ENCODE measurements at regions not wholly inside any gene's neighbourhood (a gene's known extent, or its start where the extent isn't known, plus 50 kb on each side); places are given as distances from the start of the nearest gene placed in this dataset.

DNA sequence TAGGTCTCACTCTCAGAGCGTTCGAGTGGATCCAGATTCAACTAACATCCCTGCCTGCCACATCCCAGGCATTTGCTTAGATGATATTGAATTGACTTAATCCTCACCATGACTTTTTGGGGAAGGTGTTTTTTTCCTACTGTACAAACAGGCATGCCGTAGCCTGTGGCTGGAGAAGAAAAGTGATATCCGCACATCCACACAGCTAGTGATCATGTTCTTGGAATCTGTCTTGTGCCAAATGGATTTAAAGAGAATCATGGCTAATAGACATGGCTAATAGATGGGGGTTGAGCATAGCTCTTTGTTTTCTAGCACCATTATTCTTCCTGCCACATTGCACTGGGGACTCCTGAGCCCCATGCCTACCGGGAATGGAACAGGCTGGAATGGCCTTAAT lies 82.1 kb upstream of the THY1 start:
- DNase-seq (ENCODE audit: low read depth, low spot score): no peak
- Mint-ChIP-seq H3K36me3 (ENCODE audit: low read depth) (no peaks in the 10 kb centered on the region), H3K27ac (ENCODE audit: unreplicated experiment) (no peak overlapping the region), H3K9me3 (peaks cover 4% of the 10 kb centered on the region), H3K27me3 (ENCODE audit: low read depth) (peaks cover 20% of the 10 kb centered on the region), H3K4me1 (peaks cover 5% of the 10 kb centered on the region), H3K4me3 (no peak overlapping the region)
- TF ChIP-seq, protein P1, sequence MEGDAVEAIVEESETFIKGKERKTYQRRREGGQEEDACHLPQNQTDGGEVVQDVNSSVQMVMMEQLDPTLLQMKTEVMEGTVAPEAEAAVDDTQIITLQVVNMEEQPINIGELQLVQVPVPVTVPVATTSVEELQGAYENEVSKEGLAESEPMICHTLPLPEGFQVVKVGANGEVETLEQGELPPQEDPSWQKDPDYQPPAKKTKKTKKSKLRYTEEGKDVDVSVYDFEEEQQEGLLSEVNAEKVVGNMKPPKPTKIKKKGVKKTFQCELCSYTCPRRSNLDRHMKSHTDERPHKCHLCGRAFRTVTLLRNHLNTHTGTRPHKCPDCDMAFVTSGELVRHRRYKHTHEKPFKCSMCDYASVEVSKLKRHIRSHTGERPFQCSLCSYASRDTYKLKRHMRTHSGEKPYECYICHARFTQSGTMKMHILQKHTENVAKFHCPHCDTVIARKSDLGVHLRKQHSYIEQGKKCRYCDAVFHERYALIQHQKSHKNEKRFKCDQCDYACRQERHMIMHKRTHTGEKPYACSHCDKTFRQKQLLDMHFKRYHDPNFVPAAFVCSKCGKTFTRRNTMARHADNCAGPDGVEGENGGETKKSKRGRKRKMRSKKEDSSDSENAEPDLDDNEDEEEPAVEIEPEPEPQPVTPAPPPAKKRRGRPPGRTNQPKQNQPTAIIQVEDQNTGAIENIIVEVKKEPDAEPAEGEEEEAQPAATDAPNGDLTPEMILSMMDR (conservative IDR thresholded peaks at IDR 0.05): no peak

DNA sequence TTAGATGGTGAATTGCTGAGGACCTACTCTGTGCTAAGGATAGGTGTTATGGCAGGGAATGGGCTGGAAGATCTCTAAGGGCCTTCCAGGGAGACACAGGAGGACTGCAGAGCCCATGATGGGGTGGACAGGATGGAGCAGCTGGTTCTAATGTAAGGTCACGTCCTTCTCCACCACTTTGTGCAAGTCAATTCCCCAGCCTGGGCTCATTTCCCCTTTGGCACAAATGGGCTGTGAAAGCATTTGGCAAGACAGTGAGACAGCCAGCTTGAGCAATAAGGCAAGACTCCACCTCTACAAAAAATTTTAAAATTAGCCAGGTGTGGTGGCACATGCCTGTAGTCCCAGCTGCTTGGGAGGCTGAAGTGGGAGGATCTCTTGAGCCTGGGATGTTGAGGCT lies 81.4 kb upstream of the THY1 start:
- peaks cover 21% of the 10 kb centered on the region for H3K27me3 Mint-ChIP-seq (ENCODE audit: low read depth)
- no peak for DNase-seq (ENCODE audit: low read depth, low spot score)
- H3K27ac Mint-ChIP-seq (ENCODE audit: unreplicated experiment): no peak overlapping the region
- H3K4me1 Mint-ChIP-seq: peaks cover 5% of the 10 kb centered on the region
- TF ChIP-seq, protein P1 (conservative IDR thresholded peaks at IDR 0.05): no peak
- H3K9me3 Mint-ChIP-seq: peaks cover 4% of the 10 kb centered on the region
- no peaks in the 10 kb centered on the region for H3K36me3 Mint-ChIP-seq (ENCODE audit: low read depth)
- H3K4me3 Mint-ChIP-seq: no peak overlapping the region

DNA sequence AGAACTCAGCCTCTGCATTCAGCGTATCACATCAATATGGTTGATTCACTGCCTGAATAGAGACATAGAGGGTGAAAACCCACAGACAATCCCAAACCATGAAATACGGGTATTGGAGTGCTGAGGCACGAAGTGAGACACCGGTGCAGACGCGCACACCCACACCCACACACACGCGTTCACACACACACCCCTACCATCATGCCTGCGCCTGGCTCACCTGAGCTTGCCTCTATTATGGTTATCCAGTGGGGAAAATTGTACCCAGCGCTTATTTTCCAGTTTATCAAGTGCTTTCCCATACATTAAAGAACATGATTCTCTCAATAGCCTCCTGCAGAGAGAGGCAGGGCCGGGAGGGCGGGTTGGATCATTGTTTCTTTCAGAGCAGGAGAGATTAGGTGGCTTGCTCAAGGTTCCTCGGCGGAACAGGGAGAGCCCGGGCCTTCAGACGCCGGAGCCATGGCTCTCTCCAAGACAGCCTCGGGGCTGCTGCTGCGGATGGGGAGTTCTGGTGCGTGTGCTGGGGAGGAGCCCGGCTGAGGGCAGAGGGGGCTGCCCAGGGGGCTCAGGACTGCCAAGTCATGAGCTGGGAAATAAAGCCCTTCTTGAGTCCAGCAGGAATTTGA lies 78.9 kb upstream of the THY1 start:
- H3K27me3 Mint-ChIP-seq (ENCODE audit: low read depth): peaks cover 30% of the 10 kb centered on the region
- H3K4me1 Mint-ChIP-seq: peaks cover 5% of the 10 kb centered on the region
- H3K36me3 Mint-ChIP-seq (ENCODE audit: low read depth): no peaks in the 10 kb centered on the region
- H3K9me3 Mint-ChIP-seq: peaks cover 4% of the 10 kb centered on the region
- no peak overlapping the region for H3K4me3 Mint-ChIP-seq
- TF ChIP-seq, protein P1 (conservative IDR thresholded peaks at IDR 0.05): no peak
- no peak for DNase-seq (ENCODE audit: low read depth, low spot score)
- no peak overlapping the region for H3K27ac Mint-ChIP-seq (ENCODE audit: unreplicated experiment)

DNA sequence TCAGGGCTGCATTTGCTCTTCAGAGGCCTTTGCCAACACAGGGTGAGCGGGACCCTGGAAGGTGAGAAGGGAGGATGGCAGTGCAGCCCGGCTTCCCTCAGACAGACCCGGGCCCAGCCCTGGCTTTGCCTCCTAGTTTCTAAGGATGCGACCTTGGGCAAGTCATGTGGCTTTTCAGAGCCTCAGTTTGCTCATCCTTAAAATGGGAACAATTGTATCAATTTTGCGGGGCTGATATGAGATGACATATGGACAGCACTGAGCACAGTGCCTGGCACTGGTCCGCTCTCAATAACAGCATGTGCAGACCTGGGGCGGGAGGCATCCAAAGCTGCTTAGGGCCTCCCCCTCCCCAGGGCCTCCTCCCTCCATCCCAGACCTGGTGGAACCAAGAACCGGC lies 74.7 kb upstream of the THY1 start:
- Mint-ChIP-seq H3K4me1 (peaks cover 8% of the 10 kb centered on the region), H3K36me3 (ENCODE audit: low read depth) (no peaks in the 10 kb centered on the region), H3K27ac (ENCODE audit: unreplicated experiment) (no peak overlapping the region), H3K27me3 (ENCODE audit: low read depth) (peaks cover 30% of the 10 kb centered on the region), H3K9me3 (no peaks in the 10 kb centered on the region), H3K4me3 (no peak overlapping the region)
- no peak for DNase-seq (ENCODE audit: low read depth, low spot score)
- TF ChIP-seq, protein P1 (conservative IDR thresholded peaks at IDR 0.05): no peak

DNA sequence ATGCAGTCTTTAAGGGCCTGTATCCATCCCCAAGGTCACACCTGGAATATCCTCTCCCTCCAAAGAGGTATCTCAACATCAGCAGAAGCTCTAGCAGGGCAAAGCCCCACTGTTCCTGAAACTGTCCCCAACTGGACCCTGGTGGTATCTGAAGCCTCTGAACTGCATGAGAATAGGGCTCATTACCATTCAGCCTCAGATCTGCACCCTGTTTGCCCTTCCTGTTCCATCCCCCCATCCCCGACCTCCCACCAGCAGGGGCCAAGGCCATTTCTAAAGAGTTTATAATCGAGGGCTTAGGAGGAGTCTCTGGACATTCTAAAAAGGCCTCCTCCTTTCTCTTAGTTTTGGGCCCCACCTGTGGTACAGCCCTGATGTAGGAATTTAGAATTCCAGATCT lies 74.0 kb upstream of the THY1 start:
- Mint-ChIP-seq H3K36me3 (ENCODE audit: low read depth) (no peaks in the 10 kb centered on the region), H3K27ac (ENCODE audit: unreplicated experiment) (no peak overlapping the region), H3K27me3 (ENCODE audit: low read depth) (peaks cover 26% of the 10 kb centered on the region), H3K4me3 (no peak overlapping the region), H3K4me1 (peaks cover 8% of the 10 kb centered on the region), H3K9me3 (no peaks in the 10 kb centered on the region)
- no peak for DNase-seq (ENCODE audit: low read depth, low spot score)
- TF ChIP-seq, protein P1 (conservative IDR thresholded peaks at IDR 0.05): no peak

Data from neural crest cell (in vitro differentiated cells).